GM19463 (cell line): ENCODE measurements at regions not wholly inside any gene's neighbourhood (a gene's known extent, or its start where the extent isn't known, plus 50 kb on each side); places are given as distances from the start of the nearest gene placed in this dataset.
"Not testable (repeated sequence)": the region's sequence is repeated elsewhere in the genome, so short reads cannot be mapped to it uniquely, and the experiment has no call there.

Source experiments
- ATAC-seq: cut with Tn5 transposase; IDR thresholded peaks from one replicate; pipeline ENCODE4 v1.9.1; 2021; ENCODE audit warnings: mild to moderate bottlenecking, moderate library complexity; ENCODE audit not compliant: unreplicated experiment

GRCh38 chr4:121616449-121616848 is 80.3 kb downstream of the ANXA5 start:
- ATAC-seq: not testable (repeated sequence)

GRCh38 chr4:121614101-121614500 is 82.7 kb downstream of the ANXA5 start:
- no peak for ATAC-seq

- ATAC-seq: no peak
Measured at GRCh38 chr4:121599049-121599448, 97.7 kb downstream of the ANXA5 start.

GRCh38 chr4:121597346-121597934 is 99.3 kb downstream of the ANXA5 start:
- ATAC-seq: peak; percentile 85

GRCh38 chr4:121594796-121595526 is 101.8 kb downstream of the ANXA5 start:
- ATAC-seq: no peak

- no peak for ATAC-seq
Measured at GRCh38 chr4:121593760-121594159, 103.0 kb downstream of the ANXA5 start.

GRCh38 chr4:121592257-121592656 is 104.5 kb downstream of the ANXA5 start:
- not testable (repeated sequence) for ATAC-seq

GRCh38 chr4:121584836-121585235 is 111.9 kb downstream of the ANXA5 start:
- no peak for ATAC-seq

- ATAC-seq: no peak
Measured at GRCh38 chr4:121583396-121583795, 113.4 kb downstream of the ANXA5 start.

- ATAC-seq: no peak
Measured at GRCh38 chr4:121582296-121582695, 114.5 kb downstream of the ANXA5 start.

- not testable (repeated sequence) for ATAC-seq
Measured at GRCh38 chr4:121575392-121575791, 121.4 kb downstream of the ANXA5 start.

GRCh38 chr4:121574618-121575017 is 122.2 kb downstream of the ANXA5 start:
- ATAC-seq: no peak

- ATAC-seq: no peak
Measured at GRCh38 chr4:121567748-121568147, 129.0 kb downstream of the ANXA5 start.

- ATAC-seq: no peak
Measured at GRCh38 chr4:121564840-121565375, 131.9 kb downstream of the ANXA5 start.

GRCh38 chr4:121562811-121563210 is 134.0 kb downstream of the ANXA5 start:
- no peak for ATAC-seq

GRCh38 chr4:121555315-121556107 is 141.3 kb downstream of the ANXA5 start:
- no peak for ATAC-seq

- ATAC-seq: no peak
Measured at GRCh38 chr4:121554382-121554781, 142.4 kb downstream of the ANXA5 start.

GRCh38 chr4:121551881-121552280 is 144.9 kb downstream of the ANXA5 start:
- ATAC-seq: no peak

GRCh38 chr4:121551271-121551670 is 145.5 kb downstream of the ANXA5 start:
- ATAC-seq: no peak

GRCh38 chr4:121541696-121542095 is 155.1 kb downstream of the ANXA5 start:
- no peak for ATAC-seq

- ATAC-seq: no peak
Measured at GRCh38 chr4:121535351-121535750, 154.5 kb upstream of the QRFPR start.

- no peak for ATAC-seq
Measured at GRCh38 chr4:121534187-121534586, 153.4 kb upstream of the QRFPR start.
